GM23338 (cell line): ENCODE measurements at regions not wholly inside any gene's neighbourhood (a gene's known extent, or its start where the extent isn't known, plus 50 kb on each side); places are given as distances from the start of the nearest gene placed in this dataset.

Source experiments
- ATAC-seq: fragments of 200-7000 bp; cut with Tn5 transposase; 3 replicates; pipeline ENCODE4 v1.9.1; 2020
- DNase-seq: peaks from one replicate; pipeline ENCODE4 v3.0.0-alpha.2; 2015; ENCODE audit warnings: low spot score
- H2AFZ ChIP-seq: fragments of 200-600 bp; sonication (generic); 2 replicates; pipeline ENCODE4 v1.8.0; 2016; ENCODE audit warnings: antibody characterized with exemption, mild to moderate bottlenecking, moderate library complexity
- H3F3A ChIP-seq: fragments of 200-600 bp; sonication (generic); replicated peaks from 2 replicates; pipeline ENCODE4 v1.8.0; 2017; ENCODE audit warnings: antibody characterized with exemption, mixed run types, low read depth
- H3K27ac ChIP-seq: fragments of 200-600 bp; sonication (generic); 2 replicates; pipeline ENCODE4 v1.6.1; 2016; ENCODE audit warnings: low read depth
- H3K27me3 ChIP-seq: fragments of 200-600 bp; sonication (generic); 2 replicates; pipeline ENCODE4 v1.8.0; 2016; ENCODE audit warnings: mild to moderate bottlenecking, mixed run types, moderate library complexity; ENCODE audit not compliant: insufficient read depth
- H3K36me3 ChIP-seq: fragments of 200-600 bp; sonication (generic); 2 replicates; pipeline ENCODE4 v1.8.0; 2016; ENCODE audit warnings: mild to moderate bottlenecking; ENCODE audit not compliant: insufficient read depth
- H3K4me1 ChIP-seq: fragments of 200-600 bp; sonication (generic); 2 replicates; pipeline ENCODE4 v1.8.0; 2016; ENCODE audit warnings: mild to moderate bottlenecking, moderate library complexity; ENCODE audit not compliant: insufficient read depth
- H3K4me2 ChIP-seq: fragments of 200-600 bp; sonication (generic); 2 replicates; pipeline ENCODE4 v1.7.1; 2017; ENCODE audit warnings: mixed run types
- H3K4me3 ChIP-seq: fragments of 200-600 bp; sonication (generic); 2 replicates; pipeline ENCODE4 v1.6.1; 2016; ENCODE audit warnings: mixed run types
- H3K79me2 ChIP-seq: fragments of 200-600 bp; sonication (generic); replicated peaks from 2 replicates; pipeline ENCODE4 v1.8.0; 2017; ENCODE audit warnings: mild to moderate bottlenecking; ENCODE audit not compliant: insufficient read depth
- H3K9me2 ChIP-seq: fragments of 200-600 bp; sonication (generic); 2 replicates; pipeline ENCODE4 v1.8.0; 2017; ENCODE audit not compliant: insufficient read depth
- H4K20me1 ChIP-seq: fragments of 200-600 bp; sonication (generic); replicated peaks from 2 replicates; pipeline ENCODE4 v1.8.0; 2017; ENCODE audit warnings: mild to moderate bottlenecking; ENCODE audit not compliant: insufficient read depth
- H3K27ac Mint-ChIP-seq: 2 replicates; pipeline ENCODE4 v1.8.0; 2020; ENCODE audit warnings: inconsistent platforms, mild to moderate bottlenecking, moderate library complexity, mixed read lengths
- H3K27me3 Mint-ChIP-seq: 3 replicates; pipeline ENCODE4 v1.8.0; 2022; ENCODE audit warnings: low read depth, mild to moderate bottlenecking, moderate library complexity, mixed read lengths, inconsistent platforms; ENCODE audit not compliant: insufficient read depth, poor library complexity
- H3K36me3 Mint-ChIP-seq: 3 replicates; pipeline ENCODE4 v1.8.0; 2021; ENCODE audit warnings: low read depth, mild to moderate bottlenecking, inconsistent platforms, moderate library complexity, mixed read lengths
- H3K4me1 Mint-ChIP-seq: 3 replicates; pipeline ENCODE4 v1.8.0; 2020; ENCODE audit warnings: mild to moderate bottlenecking, inconsistent platforms, mixed read lengths
- H3K4me3 Mint-ChIP-seq: 3 replicates; pipeline ENCODE4 v1.8.0; 2021; ENCODE audit warnings: moderate library complexity, mild to moderate bottlenecking, inconsistent platforms, mixed read lengths
- H3K9me3 Mint-ChIP-seq: 3 replicates; pipeline ENCODE4 v1.8.0; 2020; ENCODE audit warnings: moderate library complexity, mild to moderate bottlenecking, inconsistent platforms, mixed read lengths
- CREB1 ChIP-seq: fragments of 250-450 bp; sonication (Bioruptor Pico); IDR thresholded peaks from 2 replicates; pipeline ENCODE4 v1.5.0; 2020; ENCODE audit warnings: low read depth, mild to moderate bottlenecking, moderate library complexity
- CTCF ChIP-seq, 2 experiments: fragments of 200-600 bp in 1 of 2; sonication (generic) in 1 of 2; conservative IDR thresholded peaks; 2 replicates each; pipeline versions ENCODE4 v1.5.1 to v1.6.1; 2016 to 2017; ENCODE audit warnings: antibody characterized with exemption in 2 of 2, low read depth in 2 of 2, mild to moderate bottlenecking in 2 of 2, moderate library complexity in 1 of 2
- EZH2phosphoT487 ChIP-seq: fragments of 200-600 bp; sonication (generic); IDR thresholded peaks from one replicate; pipeline ENCODE4 v1.8.1; 2018; ENCODE audit warnings: antibody characterized with exemption; ENCODE audit not compliant: unreplicated experiment
- JUNB ChIP-seq: IDR thresholded peaks from one replicate; pipeline ENCODE4 v1.6.1; 2016; ENCODE audit warnings: antibody characterized with exemption; ENCODE audit not compliant: unreplicated experiment
- NANOG ChIP-seq: IDR thresholded peaks from 2 replicates; pipeline ENCODE4 v1.6.1; 2016; ENCODE audit warnings: antibody characterized with exemption, borderline replicate concordance
- POLR2AphosphoS5 ChIP-seq: IDR thresholded peaks from 2 replicates; pipeline ENCODE4 v1.6.1; 2016; ENCODE audit warnings: antibody characterized with exemption, low read depth
- REST ChIP-seq: IDR thresholded peaks from one replicate; pipeline ENCODE4 v1.6.1; 2018; ENCODE audit warnings: antibody characterized with exemption; ENCODE audit not compliant: unreplicated experiment
- STAT1 ChIP-seq: IDR thresholded peaks from one replicate; pipeline ENCODE4 v1.6.1; 2016; ENCODE audit warnings: antibody characterized with exemption; ENCODE audit not compliant: unreplicated experiment
- ZNF114 ChIP-seq: fragments of 250-450 bp; sonication (Bioruptor Pico); IDR thresholded peaks from 2 replicates; pipeline ENCODE4 v1.5.0; 2020; ENCODE audit warnings: mild to moderate bottlenecking, moderate library complexity
- ZNF331 ChIP-seq: fragments of 250-450 bp; sonication (Bioruptor Pico); IDR thresholded peaks from 2 replicates; pipeline ENCODE4 v1.5.0; 2020; ENCODE audit warnings: low read depth, mild to moderate bottlenecking, moderate library complexity
- ZNF462 ChIP-seq: fragments of 250-450 bp; sonication (Bioruptor Pico); IDR thresholded peaks from 2 replicates; pipeline ENCODE4 v1.5.0; 2020; ENCODE audit warnings: mild to moderate bottlenecking, moderate library complexity

- no peak overlapping the region for H3K4me2 ChIP-seq
- Mint-ChIP-seq H3K36me3 (no peaks in the 10 kb centered on the region; the same call in none of the 3 replicates), H3K4me1 (peaks cover 7% of the 10 kb centered on the region), H3K9me3 (peaks cover 22% of the 10 kb centered on the region), H3K4me3 (no peak overlapping the region), H3K27ac (no peak overlapping the region), H3K27me3 (peaks cover 7% of the 10 kb centered on the region)
- H2AFZ ChIP-seq: no peak overlapping the region
- H3K36me3 ChIP-seq: 0 out of 2 replicates have a peak, but pooled peaks cover 10% of the 10 kb centered on the region
- no peak for DNase-seq
- H4K20me1 ChIP-seq: no peaks in the 10 kb centered on the region
- H3K9me2 ChIP-seq: peaks cover 11% of the 10 kb centered on the region; the same call in 1 of the 2 replicates
- no peaks in the 10 kb centered on the region for H3K4me1 ChIP-seq
- no peaks in the 10 kb centered on the region for H3K27me3 ChIP-seq
- TF ChIP-seq ZNF114 (CRISPR knock-in tag) (no peak), CREB1 (no peak), REST (no peak), EZH2phosphoT487 (no peak), CTCF (conservative IDR thresholded peaks at IDR 0.05; ENCODE audit: low read depth in 2 of 2) (no peak), ZNF331 (CRISPR knock-in tag) (no peak), STAT1 (no peak), POLR2AphosphoS5 (no peak), ZNF462 (CRISPR knock-in tag) (no peak), NANOG (no peak), JUNB (no peak)
- H3K79me2 ChIP-seq: no peaks in the 10 kb centered on the region
- H3K4me3 ChIP-seq: no peak overlapping the region
- ATAC-seq: no peak
- H3F3A ChIP-seq: no peaks in the 10 kb centered on the region
- no peak overlapping the region for H3K27ac ChIP-seq
These were observed 65.9 kb upstream of the CDH13 start for GRCh38 chr16:82560805-82561325.
